HG03060 (cell line): ENCODE measurements at regions not wholly inside any gene's neighbourhood (a gene's known extent, or its start where the extent isn't known, plus 50 kb on each side); places are given as distances from the start of the nearest gene placed in this dataset.
"Not testable (repeated sequence)": the region's sequence is repeated elsewhere in the genome, so short reads cannot be mapped to it uniquely, and the experiment has no call there.

Source experiments
- ATAC-seq: cut with Tn5 transposase; IDR thresholded peaks from one replicate; pipeline ENCODE4 v1.9.1; 2021; ENCODE audit warnings: low read depth, moderate number of reproducible peaks; ENCODE audit not compliant: unreplicated experiment

GRCh38 chr5:110865400-110866094 is 126.7 kb downstream of the SLC25A46 start:
- ATAC-seq: no peak

- ATAC-seq: no peak
These were observed 131.1 kb downstream of the SLC25A46 start for GRCh38 chr5:110869927-110870326.

GRCh38 chr5:110872200-110872599 is 133.4 kb downstream of the SLC25A46 start:
- no peak for ATAC-seq

DNA sequence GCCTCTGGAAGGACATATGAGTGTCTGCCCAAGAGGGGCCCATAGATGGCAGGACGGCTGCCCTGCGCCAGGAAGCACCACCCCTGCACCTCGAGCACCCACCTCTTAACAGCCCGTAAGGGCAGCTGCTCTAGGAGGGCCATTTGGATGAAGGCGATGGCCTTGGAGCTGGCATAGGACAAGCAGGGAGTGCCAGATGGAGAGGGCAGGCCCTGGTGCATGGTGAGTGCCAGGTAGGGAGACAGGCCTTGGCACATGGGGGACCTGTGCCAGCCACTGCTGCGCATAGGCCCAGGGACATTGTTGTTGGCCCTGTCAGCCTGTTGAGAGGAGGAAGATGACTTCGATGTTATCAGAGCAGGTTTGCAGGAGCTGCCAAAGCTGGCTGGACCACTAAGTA is 134.2 kb downstream of the SLC25A46 start:
- no peak for ATAC-seq

DNA sequence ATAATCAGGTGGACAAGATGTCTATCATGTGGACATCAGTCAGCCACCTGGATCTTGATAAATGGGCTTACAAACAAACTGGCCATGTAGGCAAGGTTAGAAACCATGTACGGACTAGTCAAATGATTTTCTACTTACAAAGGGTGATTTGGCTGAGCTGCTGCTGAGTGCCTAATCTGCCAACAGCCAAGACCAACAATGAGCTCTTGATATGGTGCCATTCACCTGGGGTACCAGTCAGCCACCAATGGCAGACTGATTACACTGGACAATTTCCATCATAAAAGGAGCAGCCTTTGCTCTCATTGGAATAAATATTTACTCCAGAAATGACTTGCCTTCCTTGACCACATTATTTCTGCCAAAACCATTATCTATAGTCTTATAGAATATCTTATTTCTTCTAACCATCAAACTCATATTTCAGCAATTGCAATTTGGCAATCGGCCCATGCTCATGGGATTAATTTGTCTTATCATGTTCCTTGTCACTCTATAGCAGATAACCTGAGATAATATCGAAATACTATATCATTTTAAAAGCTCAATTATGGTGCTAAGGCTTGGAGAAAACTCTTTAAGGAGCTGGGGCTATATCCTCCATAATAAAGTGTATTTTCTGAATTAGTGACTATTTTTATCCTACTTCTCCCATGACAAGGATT is 135.1 kb downstream of the SLC25A46 start:
- ATAC-seq: no peak

DNA sequence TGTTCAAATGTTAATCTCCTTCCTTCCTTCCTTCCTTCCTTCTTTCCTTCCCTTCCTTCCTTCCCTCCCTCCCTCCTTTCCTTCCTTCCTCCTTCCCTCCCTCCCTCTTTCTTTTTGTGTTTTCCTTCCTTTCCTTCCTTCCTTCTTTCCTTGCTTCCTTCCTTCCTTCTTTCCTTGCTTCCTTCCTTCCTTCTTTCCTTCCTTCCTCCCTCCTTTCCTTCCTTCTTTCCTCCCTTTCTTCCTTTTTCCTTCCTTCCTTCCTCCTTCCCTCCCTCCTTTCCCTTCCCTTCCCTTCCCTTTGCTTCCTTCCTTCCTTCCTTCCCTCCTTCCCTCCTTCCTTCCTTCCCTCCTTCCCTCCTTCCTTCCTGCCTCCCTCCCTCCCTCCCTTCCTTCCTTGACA is 136.3 kb downstream of the SLC25A46 start:
- ATAC-seq: not testable (repeated sequence)

GRCh38 chr5:110878115-110878514 is 139.3 kb downstream of the SLC25A46 start:
- no peak for ATAC-seq

GRCh38 chr5:110879675-110880074 is 140.9 kb downstream of the SLC25A46 start:
- no peak for ATAC-seq

DNA sequence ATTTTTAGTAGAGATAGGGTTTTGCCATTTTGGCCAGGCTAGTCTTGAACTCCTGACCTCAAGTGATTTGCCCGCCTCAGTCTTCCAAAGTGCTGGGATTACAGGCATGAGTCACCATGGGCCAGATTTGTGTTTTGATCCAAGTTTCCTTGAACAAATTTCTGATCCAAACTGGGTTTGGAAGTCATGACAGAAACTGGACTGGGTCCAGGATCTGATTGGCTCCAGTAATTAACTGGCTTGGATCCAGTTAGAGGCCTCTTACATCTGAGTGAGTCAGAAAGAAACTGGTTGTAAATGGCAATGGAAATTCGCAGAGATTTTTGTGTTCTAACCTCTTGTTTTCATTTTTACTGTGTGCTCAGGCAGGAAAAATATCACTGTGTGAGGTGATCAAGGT is 141.6 kb downstream of the SLC25A46 start:
- ATAC-seq: no peak

- no peak for ATAC-seq
These were observed 145.2 kb downstream of the SLC25A46 start for GRCh38 chr5:110884005-110884404.

- ATAC-seq: not testable (repeated sequence)
These were observed 148.4 kb downstream of the SLC25A46 start for GRCh38 chr5:110887170-110887569.

DNA sequence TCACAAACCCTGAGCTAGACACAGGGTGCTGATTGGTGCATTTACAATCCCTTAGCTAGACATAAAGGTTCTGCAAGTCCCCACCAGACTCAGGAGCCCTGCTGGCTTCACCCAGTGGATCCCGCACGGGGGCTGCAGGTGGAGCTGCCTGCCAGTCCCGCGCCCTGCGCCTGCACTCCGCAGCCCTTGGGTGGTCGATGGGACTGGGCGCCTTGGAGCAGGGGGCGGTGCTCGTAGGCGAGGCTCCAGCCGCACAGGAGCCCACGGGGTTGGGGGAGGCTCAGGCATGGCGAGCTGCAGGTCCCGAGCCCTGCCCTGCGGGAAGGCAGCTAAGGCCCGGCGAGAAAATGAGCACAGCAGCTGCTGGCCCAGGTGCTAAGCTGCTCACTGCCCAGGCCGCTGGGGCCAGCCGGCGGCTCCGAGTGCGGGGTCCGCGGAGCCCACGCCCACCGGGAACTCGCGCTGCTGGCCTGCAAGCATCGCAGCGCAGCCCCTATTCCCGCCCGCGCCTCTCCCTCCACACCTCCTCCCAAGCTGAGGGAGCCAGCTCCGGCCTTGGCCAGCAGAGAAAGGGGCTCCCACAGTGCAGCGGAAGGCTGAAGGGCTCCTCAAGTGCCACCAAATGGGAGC is 155.2 kb downstream of the SLC25A46 start:
- ATAC-seq: not testable (repeated sequence)

GRCh38 chr5:110894805-110895204 is 156.0 kb downstream of the SLC25A46 start:
- no peak for ATAC-seq

- no peak for ATAC-seq
These were observed 158.1 kb downstream of the SLC25A46 start for GRCh38 chr5:110896901-110897300.

- ATAC-seq: peak; percentile 70
These were observed 161.0 kb downstream of the SLC25A46 start for GRCh38 chr5:110899566-110900412.

GRCh38 chr5:110900829-110901228 is 162.0 kb downstream of the SLC25A46 start:
- ATAC-seq: no peak

DNA sequence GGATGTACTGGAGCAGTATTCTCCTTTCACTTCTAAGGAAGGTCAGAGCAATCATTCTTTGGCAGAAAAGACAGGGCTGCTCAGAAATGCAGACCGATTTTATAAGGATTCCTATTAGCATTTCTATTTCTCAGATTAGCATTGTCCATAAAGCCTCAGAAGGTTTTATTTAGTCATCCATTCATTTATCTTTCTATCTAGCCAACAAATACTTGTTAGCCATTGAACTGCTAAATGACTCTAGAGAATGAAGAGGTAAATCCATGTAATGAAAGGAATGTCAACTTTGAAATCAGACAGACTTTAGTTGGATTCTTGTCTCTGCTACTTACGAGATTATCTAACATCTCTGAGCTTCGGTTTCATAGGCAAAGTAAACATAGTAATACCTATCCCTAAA is 165.2 kb downstream of the SLC25A46 start:
- ATAC-seq: no peak

DNA sequence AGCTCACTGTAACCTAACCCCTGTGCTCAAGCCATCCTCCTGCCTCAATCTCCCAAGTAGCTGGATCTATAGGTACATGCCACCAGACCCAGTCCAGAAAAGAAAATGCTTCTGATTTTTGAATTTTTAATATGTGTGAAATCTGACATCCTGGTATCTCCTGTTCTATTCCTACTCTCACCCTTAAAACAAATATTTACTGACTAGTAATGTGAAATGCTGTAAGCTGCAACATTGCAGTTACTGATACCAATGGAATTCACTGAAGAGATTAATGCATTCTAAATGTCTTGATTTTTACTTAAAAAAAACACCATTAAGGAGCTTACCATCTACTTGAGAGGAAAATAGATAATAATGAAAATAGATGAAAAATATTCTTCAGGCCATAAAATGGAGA is 162.7 kb upstream of the TSLP start:
- no peak for ATAC-seq

DNA sequence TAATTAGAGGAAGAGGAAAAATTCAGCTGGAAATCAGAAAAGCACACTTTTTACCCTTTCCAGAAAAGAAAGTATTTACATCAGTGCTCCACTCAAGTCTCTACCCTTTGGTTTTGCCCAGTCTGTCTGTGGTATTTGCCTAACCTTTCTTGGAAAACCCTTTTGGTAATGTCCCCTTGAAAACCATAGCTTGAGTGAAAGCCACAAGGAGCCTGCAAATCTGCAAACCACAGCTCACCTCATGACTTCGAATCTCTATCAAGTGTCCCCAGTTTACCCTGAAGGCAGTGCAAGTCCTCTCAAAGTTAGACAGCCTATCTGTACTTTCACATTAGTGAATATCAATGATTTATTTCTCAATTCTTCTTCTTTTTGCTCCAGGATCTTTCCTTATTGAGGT is 162.1 kb upstream of the TSLP start:
- no peak for ATAC-seq

GRCh38 chr5:110909950-110910349 is 161.6 kb upstream of the TSLP start:
- ATAC-seq: no peak

GRCh38 chr5:110913221-110913620 is 158.3 kb upstream of the TSLP start:
- no peak for ATAC-seq
